Thyroid gland (tissue), 4 donors: ENCODE measurements at regions not wholly inside any gene's neighbourhood (a gene's known extent, or its start where the extent isn't known, plus 50 kb on each side); places are given as distances from the start of the nearest gene placed in this dataset.

ENCODE experiments used
- POLR2A ChIP-seq, 2 donors: fragments of 450-650 bp; IDR thresholded peaks; one replicate each; pipeline ENCODE4 v1.6.1; 2017; ENCODE audit warnings: antibody characterized with exemption in 2 of 2, mild to moderate bottlenecking in 2 of 2, moderate library complexity in 1 of 2
- TF ChIP-seq, protein P1 (sequence below), 6 experiments: fragments of 200-600 bp in 3 of 6; fragments of 450-650 bp in 3 of 6; sonication (generic) in 3 of 6; IDR thresholded peaks; one replicate each; pipeline ENCODE4 v1.5.1; 2016 to 2019; ENCODE audit warnings: antibody characterized with exemption in 6 of 6, mild to moderate bottlenecking in 2 of 6, inconsistent platforms in 1 of 6, moderate library complexity in 1 of 6

DNA sequence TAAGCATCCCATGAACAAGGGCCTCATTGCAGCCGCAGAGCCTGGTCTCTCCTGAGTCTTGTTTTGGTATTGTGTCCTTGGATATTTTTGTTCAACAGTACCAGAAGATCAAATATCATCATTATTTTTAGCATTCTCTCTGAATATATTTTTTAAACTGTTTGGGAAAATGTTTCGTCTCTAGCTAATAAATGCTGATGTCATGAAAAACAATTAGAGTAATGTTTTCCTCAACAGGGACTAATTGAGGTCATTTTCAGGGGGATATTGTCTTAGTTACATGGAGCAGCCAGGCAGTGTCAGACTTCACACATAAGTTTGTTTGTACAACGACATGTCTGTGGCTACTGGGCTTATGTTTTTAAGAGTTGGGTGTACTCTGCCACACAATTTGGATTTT is 805.3 kb upstream of the SOX9 start:
- TF ChIP-seq, protein P1, sequence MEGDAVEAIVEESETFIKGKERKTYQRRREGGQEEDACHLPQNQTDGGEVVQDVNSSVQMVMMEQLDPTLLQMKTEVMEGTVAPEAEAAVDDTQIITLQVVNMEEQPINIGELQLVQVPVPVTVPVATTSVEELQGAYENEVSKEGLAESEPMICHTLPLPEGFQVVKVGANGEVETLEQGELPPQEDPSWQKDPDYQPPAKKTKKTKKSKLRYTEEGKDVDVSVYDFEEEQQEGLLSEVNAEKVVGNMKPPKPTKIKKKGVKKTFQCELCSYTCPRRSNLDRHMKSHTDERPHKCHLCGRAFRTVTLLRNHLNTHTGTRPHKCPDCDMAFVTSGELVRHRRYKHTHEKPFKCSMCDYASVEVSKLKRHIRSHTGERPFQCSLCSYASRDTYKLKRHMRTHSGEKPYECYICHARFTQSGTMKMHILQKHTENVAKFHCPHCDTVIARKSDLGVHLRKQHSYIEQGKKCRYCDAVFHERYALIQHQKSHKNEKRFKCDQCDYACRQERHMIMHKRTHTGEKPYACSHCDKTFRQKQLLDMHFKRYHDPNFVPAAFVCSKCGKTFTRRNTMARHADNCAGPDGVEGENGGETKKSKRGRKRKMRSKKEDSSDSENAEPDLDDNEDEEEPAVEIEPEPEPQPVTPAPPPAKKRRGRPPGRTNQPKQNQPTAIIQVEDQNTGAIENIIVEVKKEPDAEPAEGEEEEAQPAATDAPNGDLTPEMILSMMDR (IDR thresholded peaks at IDR 0.05), result no peak
- TF ChIP-seq POLR2A (IDR thresholded peaks at IDR 0.05), result no peak
